HG03280 (cell line): ENCODE measurements at regions not wholly inside any gene's neighbourhood (a gene's known extent, or its start where the extent isn't known, plus 50 kb on each side); places are given as distances from the start of the nearest gene placed in this dataset.

ENCODE experiments used
- ATAC-seq: cut with Tn5 transposase; IDR thresholded peaks from one replicate; pipeline ENCODE4 v1.9.1; 2021; ENCODE audit warnings: mild to moderate bottlenecking, moderate library complexity; ENCODE audit not compliant: unreplicated experiment

DNA sequence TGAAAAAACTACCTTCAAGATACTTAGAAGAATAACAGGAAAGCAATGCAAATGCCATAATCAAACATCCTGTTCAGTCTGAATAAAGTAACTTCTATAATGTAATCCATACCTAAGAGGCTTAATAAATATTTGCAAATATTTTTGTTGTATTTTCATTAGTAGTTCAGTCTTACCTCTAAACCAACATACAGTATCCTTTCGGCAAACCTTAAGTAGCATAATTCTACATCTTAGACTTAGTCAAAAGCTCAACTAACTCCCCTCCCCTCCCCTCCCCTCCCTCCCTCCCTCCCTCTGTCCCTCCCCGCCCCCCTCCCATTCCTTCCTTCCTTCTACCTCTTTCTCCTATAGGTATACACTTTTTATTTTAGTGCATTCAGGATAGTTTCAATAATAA is 1373.2 kb downstream of the SUCLG1 start:
- no peak for ATAC-seq

DNA sequence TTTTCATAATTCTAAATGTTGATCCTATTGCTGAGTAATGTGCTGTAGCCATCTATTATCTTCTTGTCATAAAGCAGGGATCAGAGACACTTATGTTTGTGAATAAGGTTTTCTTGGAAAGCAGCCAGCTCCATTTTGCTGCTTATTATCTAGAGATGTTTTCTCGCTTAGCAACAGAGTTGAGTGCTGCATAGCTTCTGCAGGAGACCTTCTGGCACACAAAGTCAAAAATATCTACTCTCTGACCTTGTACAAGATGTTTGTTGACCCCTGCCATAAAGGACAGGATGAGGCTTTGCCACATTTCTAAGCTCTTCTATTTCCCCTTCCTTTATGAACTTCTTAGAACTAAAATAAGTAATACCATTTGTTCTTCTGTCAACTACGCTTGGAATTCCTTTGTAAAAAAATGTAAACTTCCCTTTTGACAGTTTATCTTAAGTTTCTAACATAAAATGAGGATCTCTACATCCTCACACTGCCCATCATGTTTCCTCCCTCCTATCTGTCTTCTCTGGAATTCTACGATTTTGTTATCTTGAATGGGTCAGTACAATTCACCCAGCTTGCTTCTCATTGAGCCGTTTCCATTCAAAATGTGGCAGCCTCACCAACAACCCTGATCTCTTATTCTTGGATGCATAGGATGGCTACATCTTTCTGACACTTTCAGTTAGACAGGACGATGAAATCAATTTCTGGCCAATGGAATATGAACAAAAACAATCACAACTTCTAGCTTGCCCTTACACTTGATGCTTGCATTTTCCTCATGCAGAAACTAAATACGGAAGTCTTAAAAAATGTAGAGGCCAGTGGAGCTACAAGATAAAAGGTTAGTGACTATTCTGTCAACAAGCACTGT is 1377.0 kb downstream of the SUCLG1 start:
- no peak for ATAC-seq

DNA sequence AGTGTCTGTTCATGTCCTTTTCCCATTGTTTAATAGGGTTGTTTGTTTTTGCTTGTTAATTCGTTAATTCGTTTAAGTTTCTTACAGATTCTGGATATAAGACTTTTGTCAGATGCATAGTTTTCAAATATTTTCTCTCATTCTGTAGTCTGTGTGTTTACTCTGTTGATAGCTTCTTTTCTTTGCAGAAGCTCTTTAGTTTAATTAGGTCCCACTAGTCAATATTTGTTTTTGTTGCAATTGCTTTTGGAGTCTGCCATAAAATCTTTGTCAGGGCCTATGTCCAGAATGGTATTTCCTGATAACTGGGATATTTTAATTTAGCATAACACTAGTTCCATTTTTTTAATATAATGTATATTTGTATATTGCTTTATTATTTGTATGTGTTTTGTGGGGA is 1380.1 kb downstream of the SUCLG1 start:
- ATAC-seq, result no peak

DNA sequence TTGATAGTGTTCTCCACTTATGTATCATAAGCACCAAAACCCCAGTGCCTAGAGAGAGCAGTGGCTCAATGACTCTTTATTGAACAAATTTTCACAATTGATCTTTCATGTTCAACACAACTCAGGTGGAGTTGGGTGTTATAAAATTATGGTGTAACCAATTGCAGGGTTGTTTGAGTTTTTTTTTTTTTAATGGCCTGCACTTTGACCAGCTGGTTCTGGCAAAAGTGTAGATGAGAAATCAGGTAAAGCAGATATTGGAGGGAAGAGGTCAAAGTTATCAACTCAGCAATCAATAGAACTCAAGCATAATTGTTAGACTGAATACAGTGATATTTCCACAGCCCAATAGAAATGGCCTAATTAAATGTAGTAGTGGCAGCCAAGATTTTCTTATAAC is 1386.3 kb downstream of the SUCLG1 start:
- no peak for ATAC-seq

DNA sequence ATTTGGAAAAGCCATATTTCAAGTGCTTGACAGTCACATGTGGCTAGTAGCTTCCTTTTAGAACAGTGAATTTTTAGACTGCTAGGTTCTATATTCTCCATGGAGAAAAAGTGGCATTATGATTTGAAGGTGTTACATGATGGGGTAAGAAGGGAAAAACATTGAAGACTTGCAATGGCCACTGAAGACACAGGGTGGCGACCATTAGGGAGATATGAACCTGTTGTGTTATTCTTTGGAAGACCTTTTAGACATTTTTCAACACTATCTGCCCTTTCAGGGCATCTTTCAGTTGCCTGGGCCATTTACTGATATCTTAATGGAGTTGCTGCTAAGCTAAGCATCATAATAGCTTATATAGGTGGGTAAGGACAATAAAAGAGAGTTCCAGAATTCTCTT is 1387.2 kb downstream of the SUCLG1 start:
- no peak for ATAC-seq

DNA sequence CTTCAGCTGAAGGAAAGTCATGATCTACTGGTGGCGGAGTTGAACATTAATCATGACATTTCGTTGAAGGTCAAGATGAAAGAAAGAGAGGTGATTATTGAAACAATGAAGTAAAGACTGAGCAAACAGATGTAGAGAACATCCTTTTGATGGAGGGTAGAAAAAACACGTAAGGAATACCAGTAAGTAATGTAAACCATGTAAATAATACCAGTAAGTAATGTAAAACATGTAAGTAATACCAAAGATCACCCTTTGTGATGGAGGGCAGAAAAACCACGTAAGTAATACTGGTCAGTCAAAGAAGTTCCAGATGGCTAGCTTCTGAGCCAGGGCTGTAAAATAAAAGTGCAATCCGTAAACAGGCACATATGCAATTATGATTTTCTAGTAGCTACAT is 1387.7 kb downstream of the SUCLG1 start:
- no peak for ATAC-seq

DNA sequence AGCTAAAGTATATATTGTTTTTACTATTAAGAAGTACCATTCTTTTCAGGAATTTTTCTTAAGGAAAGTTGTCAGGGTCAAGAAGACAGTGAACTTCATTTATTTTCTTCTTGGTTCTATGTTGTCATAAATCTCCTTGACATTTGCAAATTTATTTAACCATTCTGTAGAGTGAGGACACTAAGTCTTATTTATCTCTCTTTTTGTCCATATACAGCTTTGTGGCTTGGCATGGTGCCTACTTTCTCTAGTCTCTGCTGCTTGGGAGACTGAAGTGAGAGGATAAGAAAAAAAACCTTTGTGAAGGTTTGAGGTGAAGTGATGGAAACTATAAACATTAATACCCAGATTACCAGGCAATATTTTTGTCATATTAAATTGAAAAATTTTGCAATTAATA is 1389.4 kb downstream of the SUCLG1 start:
- ATAC-seq, result no peak

DNA sequence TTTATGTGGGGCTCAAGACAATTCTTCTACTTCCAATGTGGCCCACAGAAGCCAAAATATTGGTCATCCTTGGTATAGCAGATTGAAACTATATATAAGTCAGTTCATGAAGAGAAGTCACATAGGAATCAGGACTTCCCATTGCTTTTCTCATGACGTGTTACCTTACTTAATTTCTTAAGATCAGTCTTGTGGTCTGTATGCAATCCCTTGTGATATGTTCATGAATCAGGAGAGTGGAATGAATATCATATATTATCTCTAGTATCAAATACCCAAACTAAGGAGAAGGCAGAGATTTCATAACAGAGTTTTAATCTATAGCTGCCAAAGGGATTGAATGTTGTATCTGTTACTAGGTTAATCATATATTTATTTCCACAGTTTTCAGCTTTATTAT is 1390.4 kb downstream of the SUCLG1 start:
- no peak for ATAC-seq

DNA sequence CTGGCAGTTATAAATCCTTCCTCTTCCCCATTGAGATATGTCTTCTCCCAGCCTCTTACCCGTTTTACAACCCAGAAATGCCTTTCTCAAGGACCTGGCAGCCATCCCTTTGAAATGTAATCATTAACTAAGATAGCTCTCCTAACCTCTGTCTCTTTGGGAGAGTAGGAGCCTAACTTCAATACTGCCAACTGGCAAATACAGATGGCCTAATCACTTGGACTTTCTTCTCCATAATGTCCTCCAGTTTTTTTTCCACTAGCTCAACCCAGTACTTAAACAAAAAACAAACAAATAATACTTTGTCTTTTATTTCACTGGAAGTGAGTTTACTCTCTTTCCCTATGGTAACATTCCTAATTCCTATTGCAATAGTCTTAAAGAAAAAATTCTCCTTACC is 1391.1 kb downstream of the SUCLG1 start:
- ATAC-seq, result no peak

DNA sequence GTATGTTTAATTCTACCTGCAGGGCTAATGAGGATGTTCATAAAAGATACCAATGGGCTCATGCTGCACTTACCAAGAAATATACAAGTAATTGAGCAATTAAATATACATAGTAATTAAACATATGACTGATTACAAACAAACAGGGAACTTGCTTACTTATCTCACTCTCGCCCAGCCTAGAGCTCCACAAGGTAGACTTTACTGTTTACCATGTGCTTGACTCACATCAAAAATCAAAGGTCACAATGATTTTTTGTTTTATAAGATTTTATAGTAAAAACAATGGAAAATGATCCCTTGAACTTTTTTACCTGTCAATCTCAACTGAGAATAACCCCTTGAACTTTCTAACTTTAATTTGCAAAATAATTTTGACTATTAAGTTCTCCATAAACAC is 1395.1 kb downstream of the SUCLG1 start:
- no peak for ATAC-seq

DNA sequence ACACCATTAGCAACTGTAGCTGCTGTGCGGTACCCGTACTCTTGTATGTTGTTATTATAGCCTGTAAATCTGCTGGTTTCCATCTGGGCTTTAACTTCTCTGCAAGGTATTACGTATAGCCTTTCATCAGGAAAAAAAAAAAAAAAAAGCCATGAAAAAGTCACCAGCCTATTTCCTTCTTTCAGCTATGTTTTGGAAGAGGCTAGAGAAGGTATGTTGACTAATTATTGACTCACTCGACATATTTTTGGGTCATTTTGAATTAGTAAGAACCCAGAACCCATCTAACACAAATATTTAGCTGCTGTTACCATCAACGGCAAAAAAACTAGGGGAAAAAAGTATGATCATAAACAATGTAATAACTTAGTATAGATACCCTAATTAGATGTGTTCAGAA is 1395.6 kb downstream of the SUCLG1 start:
- no peak for ATAC-seq

DNA sequence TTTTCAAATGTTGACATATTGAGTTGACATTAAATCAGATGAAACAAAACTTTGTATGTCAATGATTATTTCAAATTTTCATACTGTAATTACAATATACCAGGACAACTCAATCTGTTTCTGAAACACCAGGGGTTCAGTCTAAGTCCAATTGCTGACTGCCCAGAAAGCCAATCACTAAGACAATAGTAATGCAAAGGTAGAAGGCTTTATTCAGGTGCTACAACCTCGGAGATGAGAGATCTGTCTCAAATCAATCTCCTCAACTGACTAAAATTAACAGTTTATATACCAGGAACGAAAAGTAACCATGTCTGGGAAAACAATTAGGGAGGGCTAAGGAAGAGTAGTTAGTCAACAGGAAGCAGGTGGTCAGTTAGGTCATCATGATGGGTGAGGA is 1400.4 kb downstream of the SUCLG1 start:
- ATAC-seq, result no peak

DNA sequence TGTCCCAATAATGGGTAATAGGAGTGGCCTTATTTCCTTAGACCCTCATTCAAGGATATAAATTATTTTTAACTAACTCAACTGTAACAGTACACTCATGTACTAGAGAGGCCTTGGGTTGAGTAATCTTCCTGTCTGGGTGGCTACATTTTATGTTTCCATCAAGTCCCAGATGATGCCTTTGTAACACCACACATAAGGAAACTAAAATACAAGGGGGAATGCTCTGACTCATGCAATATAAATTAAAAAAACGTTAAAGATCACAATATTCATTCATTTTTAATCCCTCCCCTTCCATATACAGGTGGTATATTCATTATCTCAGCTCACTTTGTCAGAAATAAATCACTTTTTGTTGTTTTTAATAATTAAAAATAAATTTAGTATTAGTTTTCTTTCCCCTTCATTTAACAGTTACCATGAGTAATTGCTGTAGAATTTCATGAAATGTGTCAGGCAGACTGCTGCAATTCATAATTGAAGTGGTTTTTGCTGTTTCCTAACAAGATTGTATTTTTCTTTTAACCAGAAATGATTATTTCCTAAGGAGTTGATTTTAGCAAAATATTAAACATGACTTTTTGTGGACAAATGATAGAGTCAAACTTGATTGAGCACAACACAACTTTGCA is 1403.6 kb downstream of the SUCLG1 start:
- no peak for ATAC-seq

DNA sequence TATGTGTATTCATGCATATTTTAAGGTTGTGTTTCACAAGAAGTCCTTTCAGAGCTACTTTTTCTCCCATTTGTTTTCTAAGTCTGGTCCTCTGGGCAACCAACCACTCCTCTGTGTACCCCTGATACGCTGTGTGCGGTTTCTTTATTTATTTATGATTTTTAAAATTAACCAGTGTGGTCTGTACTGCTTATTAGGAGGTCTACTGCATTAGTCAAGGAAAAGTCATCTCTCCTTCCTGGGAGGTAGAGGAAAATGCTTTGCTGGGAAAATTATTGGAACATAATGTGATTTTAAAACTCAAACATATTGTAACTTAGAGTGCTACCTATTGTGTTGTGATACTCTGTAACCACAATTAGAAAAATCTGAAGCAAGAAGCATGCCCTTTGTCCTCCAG is 1404.3 kb downstream of the SUCLG1 start:
- no peak for ATAC-seq

DNA sequence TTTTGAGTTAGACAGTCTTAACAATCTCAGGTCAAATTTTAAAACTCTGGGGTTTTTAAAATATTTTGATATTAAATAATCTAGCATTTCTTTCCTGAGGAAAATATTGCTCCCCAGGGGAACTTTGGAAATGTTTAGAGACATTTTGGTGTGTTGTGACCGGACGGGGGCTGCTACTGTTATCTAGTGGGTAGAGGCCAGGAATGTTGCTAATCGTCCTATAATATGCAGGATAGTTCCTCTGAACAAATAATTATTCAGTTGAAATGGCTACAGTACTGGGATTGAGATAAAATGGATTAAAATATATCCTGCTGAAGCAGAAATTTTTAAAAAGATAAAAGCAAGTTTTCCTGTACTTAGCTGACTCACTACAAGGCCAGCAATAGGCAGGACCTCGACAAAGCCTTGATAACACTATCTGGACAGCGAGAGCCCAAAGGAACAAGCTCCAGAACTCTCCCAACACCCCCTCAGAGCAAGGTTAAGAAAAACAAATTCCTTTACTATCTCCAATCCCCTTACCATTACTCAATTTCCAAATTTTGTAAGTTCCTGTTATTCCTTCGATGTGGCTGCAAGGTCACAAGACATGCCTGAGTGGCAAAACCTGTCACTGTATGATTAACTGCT is 1407.4 kb downstream of the SUCLG1 start:
- ATAC-seq, result no peak

DNA sequence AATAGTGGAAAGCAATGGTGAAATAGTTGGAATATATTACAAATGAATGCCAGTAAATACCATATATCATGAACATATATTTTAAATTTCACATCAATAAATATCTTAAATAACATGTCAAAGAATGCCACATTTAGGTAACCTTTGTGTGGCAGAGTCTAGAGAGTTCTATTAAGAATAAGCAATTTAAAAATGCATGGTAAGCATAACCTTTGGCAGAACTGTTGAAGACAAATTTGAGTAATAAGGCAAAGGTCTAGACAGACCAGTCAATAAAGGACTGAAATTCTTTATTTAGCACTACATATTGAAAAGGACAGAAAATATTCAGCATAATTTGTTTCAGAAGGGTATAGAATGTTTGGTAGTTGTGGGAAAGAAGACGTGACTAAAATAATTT is 1417.0 kb downstream of the SUCLG1 start:
- ATAC-seq, result no peak

DNA sequence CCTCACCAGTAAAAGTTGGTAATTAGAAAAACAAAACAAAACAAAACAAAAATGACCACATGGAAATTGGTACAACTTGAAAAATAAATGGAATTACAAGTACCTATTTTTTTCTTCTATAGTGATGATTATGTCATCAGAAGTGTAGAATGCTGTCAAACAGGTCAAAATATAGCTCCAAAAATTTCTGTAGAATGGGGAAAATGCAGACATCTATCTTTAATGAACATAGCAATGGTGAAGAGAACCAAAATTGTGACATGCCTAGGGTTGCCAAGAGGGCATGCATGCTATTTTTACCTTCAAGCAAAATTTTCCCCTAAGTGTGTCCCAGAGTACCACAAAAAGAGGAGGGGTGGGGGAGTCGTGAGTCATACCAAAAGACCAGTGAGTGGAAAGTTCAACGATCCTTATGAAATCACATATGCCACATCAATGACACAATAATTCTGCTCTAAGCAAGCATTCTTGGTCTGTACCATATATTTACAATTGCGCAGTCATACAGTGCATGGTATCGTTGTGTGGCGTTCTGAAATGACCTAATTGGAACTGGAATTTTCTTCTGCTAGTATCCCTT is 1436.4 kb downstream of the SUCLG1 start:
- no peak for ATAC-seq

DNA sequence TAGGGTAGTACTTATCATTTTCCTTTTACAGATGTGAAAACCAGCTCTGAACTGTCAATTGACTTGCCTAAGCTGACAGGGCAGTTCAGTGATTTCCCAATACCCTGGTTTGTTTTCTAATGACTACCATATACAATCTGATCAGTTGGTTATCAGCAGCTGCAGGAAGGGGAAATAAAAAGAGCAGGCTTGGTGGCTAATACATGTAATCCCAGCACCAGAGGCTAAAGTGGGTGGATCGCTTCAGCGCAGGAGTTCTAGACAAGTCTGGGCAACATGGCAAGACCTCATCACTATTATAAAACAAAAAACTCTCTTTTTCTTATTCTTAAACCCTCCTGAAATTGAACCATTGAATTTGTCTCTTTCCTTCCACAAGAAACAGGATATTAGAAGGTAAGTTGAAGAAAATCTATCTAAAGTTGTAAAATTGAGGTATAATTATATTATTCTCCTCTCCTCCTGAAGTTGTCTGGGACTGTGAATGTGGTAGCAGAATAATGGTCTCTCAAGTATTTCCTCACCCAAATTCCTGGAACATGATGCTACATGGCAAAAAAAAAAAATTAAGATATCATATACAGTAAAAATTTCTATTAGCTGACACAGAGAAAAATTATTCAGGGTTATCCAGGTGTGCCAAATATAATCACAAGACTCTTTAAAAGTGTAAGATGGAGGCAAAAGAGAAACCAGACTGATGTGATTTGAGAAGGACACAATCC is 1441.6 kb downstream of the SUCLG1 start:
- no peak for ATAC-seq

DNA sequence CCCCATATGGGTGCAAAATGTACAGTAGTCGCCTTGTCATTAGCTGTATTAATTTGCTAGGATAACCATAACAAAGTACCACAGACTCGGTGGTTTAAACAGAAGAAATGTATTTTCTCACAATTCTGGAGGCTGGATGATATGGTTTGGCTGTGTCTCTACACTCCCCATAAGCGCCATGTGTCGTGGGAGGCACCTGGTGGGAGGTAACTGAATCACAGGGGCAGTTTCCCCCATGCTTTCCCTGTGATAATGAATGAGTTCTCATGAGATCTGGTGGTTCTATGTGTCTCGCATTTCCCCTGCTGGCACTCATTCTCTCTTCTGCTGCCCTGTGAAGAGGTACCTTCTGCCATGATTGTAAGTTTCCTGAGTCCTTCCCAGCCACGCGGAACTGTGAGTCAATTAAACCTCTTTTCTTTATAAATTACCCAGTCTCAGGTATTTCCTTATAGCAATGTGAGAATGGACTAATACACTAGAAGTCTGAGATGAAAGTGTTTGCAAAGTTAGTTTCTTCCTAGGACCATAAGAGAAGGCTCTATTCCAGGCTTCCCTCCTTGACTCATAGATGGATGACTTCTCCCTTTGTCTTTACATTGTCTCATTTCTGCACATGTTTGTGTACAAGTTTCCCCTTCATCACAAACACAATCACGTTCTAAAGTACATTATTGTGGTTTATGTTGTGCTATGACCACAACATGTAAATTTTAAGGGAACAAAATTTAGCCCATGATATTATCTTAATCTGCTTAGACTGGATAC is 1442.6 kb downstream of the SUCLG1 start:
- ATAC-seq, result no peak

DNA sequence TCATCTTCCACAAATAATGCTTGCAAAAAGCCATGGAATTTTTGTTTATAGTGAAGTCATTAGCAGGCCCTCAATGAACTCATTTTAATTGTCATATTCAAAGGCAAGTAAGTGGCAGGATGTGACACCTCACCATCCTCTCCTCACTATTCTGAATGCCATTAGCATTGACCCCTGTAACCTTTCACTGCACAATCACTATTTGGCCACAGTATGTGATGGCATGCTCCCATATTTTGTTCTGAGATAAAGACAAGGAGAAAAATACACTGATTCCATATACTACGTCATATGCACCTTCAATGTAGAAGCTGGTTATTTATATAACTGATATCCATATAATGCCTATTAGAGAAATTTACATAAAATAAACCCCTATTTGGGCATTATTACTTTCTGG is 1443.2 kb downstream of the SUCLG1 start:
- ATAC-seq, result no peak
